ENCODE measurements at regions not wholly inside any gene's neighbourhood (a gene's known extent, or its start where the extent isn't known, plus 50 kb on each side); places are given as distances from the start of the nearest gene placed in this dataset.

- TF ChIP-seq CTCF (conservative IDR thresholded peaks at IDR 0.05; ENCODE audit: low read depth, low read length) = no peak
- TF ChIP-seq MAFK (IDR thresholded peaks at IDR 0.05; ENCODE audit: low read depth, low read length) = no peak
- TF ChIP-seq RFX5 (IDR thresholded peaks at IDR 0.05; ENCODE audit: low read depth, low read length) = no peak
- TF ChIP-seq FOS (IDR thresholded peaks at IDR 0.05; ENCODE audit: low read depth, low read length) = no peak
- no peak for TF ChIP-seq RAD21 (IDR thresholded peaks at IDR 0.05; ENCODE audit: low read length)
- TF ChIP-seq MAZ (IDR thresholded peaks at IDR 0.05; ENCODE audit: borderline replicate concordance, low read depth, low read length) = no peak
- no peak for TF ChIP-seq POLR2A (IDR thresholded peaks at IDR 0.05; ENCODE audit: low read depth, low read length)
- TF ChIP-seq USF2 (IDR thresholded peaks at IDR 0.05; ENCODE audit: low read depth, low read length) = no peak
- TF ChIP-seq RCOR1 (IDR thresholded peaks at IDR 0.05; ENCODE audit: insufficient replicate concordance, low read length) = no peak
- no peak for TF ChIP-seq SMC3 (IDR thresholded peaks at IDR 0.05; ENCODE audit: low read depth, low read length)
- no peak for TF ChIP-seq CEBPB (IDR thresholded peaks at IDR 0.05; ENCODE audit: low read depth, low read length)
- TF ChIP-seq NFE2L2 (IDR thresholded peaks at IDR 0.05; ENCODE audit: low read depth, low read length) = no peak
Observed at GRCh38 chr18:10322435-10322834, 132.0 kb upstream of the APCDD1 start.

Measured in IMR-90 (cell line).